Prostate gland (tissue), 2 donors: ENCODE measurements at regions not wholly inside any gene's neighbourhood (a gene's known extent, or its start where the extent isn't known, plus 50 kb on each side); places are given as distances from the start of the nearest gene placed in this dataset.

ENCODE experiments used
- POLR2AphosphoS5 ChIP-seq: sonication (generic); formaldehyde crosslinking; IDR thresholded peaks from one replicate; pipeline ENCODE4 v1.6.1; 2017; ENCODE audit warnings: antibody characterized with exemption
- TF ChIP-seq, protein P1 (sequence below), 4 experiments: fragments of 200-600 bp in 2 of 4; fragments of 450-650 bp in 2 of 4; sonication (generic) in 2 of 4; IDR thresholded peaks; 1 replicate in 3 of 4; 2 replicates in 1 of 4; pipeline ENCODE4 v1.5.1; 2016 to 2019; ENCODE audit warnings: antibody characterized with exemption in 4 of 4, mild to moderate bottlenecking in 2 of 4, moderate library complexity in 2 of 4

DNA sequence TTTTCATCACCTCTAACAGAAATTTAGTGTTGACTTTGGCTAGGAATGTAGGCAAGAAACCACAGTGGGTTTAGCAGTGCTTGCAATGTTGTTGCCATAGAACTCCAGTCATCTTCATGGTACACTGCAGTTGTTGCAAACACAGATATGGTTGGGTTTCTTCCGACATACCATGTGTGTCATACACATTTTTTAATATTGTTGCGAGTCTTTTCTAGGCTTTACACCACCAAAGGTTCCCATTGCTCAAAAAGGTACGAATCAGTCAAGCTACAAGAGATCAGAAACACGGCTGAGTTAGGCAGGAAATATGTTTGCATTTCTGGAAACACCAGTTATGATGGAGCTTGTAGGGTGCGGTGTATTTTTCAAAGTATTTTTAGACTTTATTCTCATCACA, 172.4 kb downstream of the SYK start:
- TF ChIP-seq, protein P1, sequence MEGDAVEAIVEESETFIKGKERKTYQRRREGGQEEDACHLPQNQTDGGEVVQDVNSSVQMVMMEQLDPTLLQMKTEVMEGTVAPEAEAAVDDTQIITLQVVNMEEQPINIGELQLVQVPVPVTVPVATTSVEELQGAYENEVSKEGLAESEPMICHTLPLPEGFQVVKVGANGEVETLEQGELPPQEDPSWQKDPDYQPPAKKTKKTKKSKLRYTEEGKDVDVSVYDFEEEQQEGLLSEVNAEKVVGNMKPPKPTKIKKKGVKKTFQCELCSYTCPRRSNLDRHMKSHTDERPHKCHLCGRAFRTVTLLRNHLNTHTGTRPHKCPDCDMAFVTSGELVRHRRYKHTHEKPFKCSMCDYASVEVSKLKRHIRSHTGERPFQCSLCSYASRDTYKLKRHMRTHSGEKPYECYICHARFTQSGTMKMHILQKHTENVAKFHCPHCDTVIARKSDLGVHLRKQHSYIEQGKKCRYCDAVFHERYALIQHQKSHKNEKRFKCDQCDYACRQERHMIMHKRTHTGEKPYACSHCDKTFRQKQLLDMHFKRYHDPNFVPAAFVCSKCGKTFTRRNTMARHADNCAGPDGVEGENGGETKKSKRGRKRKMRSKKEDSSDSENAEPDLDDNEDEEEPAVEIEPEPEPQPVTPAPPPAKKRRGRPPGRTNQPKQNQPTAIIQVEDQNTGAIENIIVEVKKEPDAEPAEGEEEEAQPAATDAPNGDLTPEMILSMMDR (IDR thresholded peaks at IDR 0.05), result no peak
- no peak for TF ChIP-seq POLR2AphosphoS5
